Amniotic stem cell (primary cell): ENCODE measurements at regions not wholly inside any gene's neighbourhood (a gene's known extent, or its start where the extent isn't known, plus 50 kb on each side); places are given as distances from the start of the nearest gene placed in this dataset.

ENCODE experiments used
- DNase-seq: peaks from one replicate; lab custom pipeline; 2025; lab: John Stamatoyannopoulos, UW

- DNase-seq = no peak
Measured at GRCh38 chr4:156100651-156101050, 147.0 kb upstream of the CTSO start.

GRCh38 chr4:156098805-156099204, 145.1 kb upstream of the CTSO start:
- no peak for DNase-seq

- DNase-seq = no peak
Measured at GRCh38 chr4:156085100-156085499, 131.4 kb upstream of the CTSO start.

DNA sequence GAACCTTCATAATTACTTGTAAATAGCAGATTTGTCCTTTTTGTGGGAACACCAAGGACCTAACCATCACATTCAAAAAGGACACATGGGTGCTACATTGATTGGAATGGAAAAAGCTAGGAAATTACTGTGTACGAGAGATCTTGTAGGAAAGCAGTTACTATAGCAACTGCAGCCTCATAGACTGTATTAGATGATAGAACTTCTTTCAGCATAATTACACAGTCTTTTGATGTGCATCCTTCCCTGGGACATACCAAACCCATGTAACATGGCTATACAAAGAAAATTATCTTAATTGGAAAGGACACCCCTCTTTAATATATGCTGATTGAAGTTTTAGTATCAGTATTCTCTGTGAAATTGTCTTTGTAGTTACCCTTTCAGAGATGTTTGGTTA, 130.7 kb upstream of the CTSO start:
- no peak for DNase-seq

DNA sequence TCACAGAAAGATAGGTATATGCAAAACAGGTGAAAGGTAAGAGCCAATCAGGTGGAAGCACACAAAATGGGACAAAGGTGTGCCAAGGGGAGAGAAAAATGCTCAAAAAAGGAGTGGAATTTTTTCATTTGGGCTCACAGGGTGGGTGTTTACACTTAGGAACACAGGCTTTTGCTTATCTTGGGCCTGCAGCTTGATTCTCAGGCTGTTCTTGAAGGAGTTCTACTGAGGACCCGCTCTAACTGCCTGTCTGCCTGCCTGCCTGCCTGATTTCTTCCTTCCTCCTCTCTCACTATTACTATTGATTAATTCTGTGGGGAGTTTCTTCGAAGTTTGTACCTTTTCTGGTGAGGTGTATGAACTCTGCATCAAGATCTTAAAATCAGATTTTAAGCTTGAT, 120.3 kb upstream of the CTSO start:
- no peak for DNase-seq

- DNase-seq = no peak
Measured at GRCh38 chr4:156060661-156061060, 107.0 kb upstream of the CTSO start.

DNA sequence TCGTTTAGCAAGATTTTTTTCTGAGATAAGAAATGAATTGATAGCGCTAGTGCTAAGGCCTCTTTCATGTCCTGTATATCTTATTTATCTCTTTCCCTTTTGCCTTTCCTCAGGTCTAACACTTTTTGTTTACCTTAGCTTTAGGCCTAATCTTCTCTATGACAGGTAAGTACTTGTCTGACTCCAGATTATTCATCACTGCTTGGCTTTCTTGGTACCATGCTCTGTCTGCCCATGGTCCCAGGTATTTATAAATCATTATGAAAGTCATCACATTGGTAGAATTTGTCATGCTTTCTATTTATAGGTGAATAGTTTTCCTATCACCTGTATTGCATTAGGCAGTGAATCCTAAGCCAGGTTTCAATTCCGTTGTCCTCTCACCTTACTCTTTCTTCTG, 99.5 kb upstream of the CTSO start:
- DNase-seq = no peak

DNA sequence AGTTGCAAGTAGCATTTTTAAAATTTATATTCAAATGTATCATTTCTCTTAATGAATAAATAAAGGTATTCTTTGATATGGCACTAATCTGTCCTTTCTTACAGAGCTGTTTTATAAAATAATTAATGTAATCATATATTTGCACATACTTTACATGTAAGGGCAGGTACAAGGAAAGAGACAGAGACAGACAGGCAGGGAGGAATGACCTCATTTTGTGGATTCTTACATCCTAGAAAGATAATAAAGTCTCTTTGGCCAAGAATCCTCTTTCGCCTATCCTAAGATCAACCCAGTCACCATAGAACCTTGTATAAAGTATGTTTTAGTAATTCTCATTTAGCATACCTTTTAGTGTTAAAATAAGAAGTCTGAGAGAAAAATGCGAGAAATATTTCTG, 98.5 kb upstream of the CTSO start:
- DNase-seq = no peak

DNA sequence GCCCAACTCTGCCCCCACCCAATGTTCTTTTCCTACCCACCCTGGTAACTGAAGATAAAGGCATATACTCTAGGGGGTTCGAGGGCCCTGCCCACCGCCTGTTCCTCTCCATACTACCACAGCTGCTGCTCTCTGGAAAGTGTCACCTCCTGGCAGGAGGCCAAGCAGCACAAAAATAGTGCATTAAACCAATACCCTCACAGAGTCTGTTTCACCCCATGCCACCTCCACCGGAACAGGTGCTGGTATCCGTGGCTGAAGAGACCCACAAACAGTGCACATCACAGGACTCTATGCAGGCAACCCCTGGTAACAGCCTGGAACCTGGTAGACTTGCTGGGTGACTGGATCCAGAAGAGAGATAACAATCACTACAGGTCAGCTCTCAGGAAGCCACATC, 85.1 kb upstream of the CTSO start:
- DNase-seq = no peak

GRCh38 chr4:156036496-156036895, 82.8 kb upstream of the CTSO start:
- DNase-seq = no peak

GRCh38 chr4:156029691-156030090, 76.0 kb upstream of the CTSO start:
- no peak for DNase-seq

GRCh38 chr4:156021298-156021697, 67.6 kb upstream of the CTSO start:
- no peak for DNase-seq

GRCh38 chr4:156019246-156019645, 65.6 kb upstream of the CTSO start:
- no peak for DNase-seq

- no peak for DNase-seq
Measured at GRCh38 chr4:156018383-156018782, 64.7 kb upstream of the CTSO start.

- no peak for DNase-seq
Measured at GRCh38 chr4:156015781-156016180, 62.1 kb upstream of the CTSO start.

DNA sequence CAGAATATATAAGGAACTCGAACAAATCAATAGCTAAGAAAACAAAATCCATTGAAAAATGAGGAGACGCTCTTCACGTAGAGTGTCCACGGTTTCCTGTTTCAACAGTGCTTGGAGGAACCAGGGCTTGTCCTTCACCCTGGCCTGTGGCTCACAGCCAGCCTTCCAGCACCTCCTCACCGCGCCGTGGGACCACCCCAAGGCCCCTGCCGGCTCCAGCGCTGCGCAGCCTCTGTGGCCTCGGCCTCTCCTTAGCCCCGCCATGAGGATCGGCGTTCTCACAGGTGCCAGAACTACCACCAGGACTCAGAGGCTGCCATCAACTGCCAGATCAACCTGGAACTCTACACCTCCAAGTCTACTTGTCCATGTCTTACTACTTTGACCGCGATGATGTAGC, 52.5 kb upstream of the CTSO start:
- no peak for DNase-seq
